ENCODE measurements at regions not wholly inside any gene's neighbourhood (a gene's known extent, or its start where the extent isn't known, plus 50 kb on each side); places are given as distances from the start of the nearest gene placed in this dataset.
A peak's percentile ranks its signal among the peaks of the same experiment; 100 is the strongest.

GRCh38 chr17:64739316-64740058, 77.4 kb upstream of the SMURF2 start:
- 0 out of 2 replicates have a peak, but pooled peaks have one; percentile 22 for ATAC-seq
- CTCF ChIA-PET = interaction anchor here (0.7 kb wide), 1 partner anchor 255 kb away, joined by 4 read pairs; no protein-coding TSS in a partner anchor
- in situ Hi-C loops (cut with HindIII; ENCODE audit: low pct_unique_long_range_greater_than_20kb, low sequenced_read_pairs) = no loop called here

More at GRCh38 chr17:64739316-64740058, 77.4 kb upstream of the SMURF2 start:
- intact Hi-C loops (cut with micrococcal nuclease; ENCODE audit: unreplicated experiment) = no loop called here
- no peak for DNase-seq (ENCODE audit: low read depth, low spot score)
- Histone ChIP-seq H3K4me1 (ENCODE audit: control insufficient read depth, insufficient read depth, low read length) (no peaks in the 10 kb centered on the region), H3K9me3 (ENCODE audit: control insufficient read depth, insufficient read depth, low read depth, low read length) (no peaks in the 10 kb centered on the region), H3K27ac (ENCODE audit: low read length) (no peak overlapping the region), H3K4me3 (ENCODE audit: low read depth in 2 of 2, low read length in 2 of 2) (no peak overlapping the region), H3K36me3 (ENCODE audit: control insufficient read depth, insufficient read depth, low read length) (no peaks in the 10 kb centered on the region), H3K27me3 (ENCODE audit: control insufficient read depth, insufficient read depth, low read length) (no peaks in the 10 kb centered on the region)
- BruUV-seq (replicated peaks) = no TSS peak
- POLR2A ChIA-PET = no interaction called here
- TF ChIP-seq POLR2AphosphoS5 (IDR thresholded peaks at IDR 0.05; ENCODE audit: low read depth, low read length) (no peak), REST (IDR thresholded peaks at IDR 0.05; ENCODE audit: insufficient read depth in 1 of 2, low read depth in 2 of 2, low read length in 1 of 2) (no peak), SIN3A (IDR thresholded peaks at IDR 0.05; ENCODE audit: borderline replicate concordance, insufficient read depth, low read depth, low read length) (no peak), TCF7L2 (IDR thresholded peaks at IDR 0.05; ENCODE audit: low read depth, low read length) (no peak), CTCF (IDR thresholded peaks at IDR 0.05) (no peak)

Measured in Panc1 (cell line).